HG02943 (cell line): ENCODE measurements at regions not wholly inside any gene's neighbourhood (a gene's known extent, or its start where the extent isn't known, plus 50 kb on each side); places are given as distances from the start of the nearest gene placed in this dataset.

ENCODE experiments used
- ATAC-seq: cut with Tn5 transposase; IDR thresholded peaks from one replicate; pipeline ENCODE4 v1.9.1; 2021; ENCODE audit warnings: mild to moderate bottlenecking, low read depth, moderate library complexity; ENCODE audit not compliant: unreplicated experiment

DNA sequence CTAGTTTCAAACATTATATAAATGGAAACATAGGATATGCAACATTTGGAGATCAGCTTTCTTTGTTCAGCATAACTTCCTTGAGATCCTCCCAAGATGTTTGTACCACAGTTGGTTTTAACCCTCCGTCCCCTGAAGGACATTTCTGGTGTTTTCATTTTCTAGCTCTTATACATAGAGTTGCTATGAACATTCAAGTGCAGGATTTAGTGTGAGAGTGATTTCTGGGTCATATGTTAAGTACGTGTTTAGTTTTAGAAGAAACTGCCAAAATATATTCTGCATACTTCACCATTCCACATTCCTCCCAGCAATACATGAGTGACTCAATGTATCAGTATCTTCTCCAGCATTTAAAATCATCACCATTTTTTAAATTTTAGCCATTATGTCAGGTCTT lies 588.7 kb upstream of the PFKP start:
- ATAC-seq, result no peak

DNA sequence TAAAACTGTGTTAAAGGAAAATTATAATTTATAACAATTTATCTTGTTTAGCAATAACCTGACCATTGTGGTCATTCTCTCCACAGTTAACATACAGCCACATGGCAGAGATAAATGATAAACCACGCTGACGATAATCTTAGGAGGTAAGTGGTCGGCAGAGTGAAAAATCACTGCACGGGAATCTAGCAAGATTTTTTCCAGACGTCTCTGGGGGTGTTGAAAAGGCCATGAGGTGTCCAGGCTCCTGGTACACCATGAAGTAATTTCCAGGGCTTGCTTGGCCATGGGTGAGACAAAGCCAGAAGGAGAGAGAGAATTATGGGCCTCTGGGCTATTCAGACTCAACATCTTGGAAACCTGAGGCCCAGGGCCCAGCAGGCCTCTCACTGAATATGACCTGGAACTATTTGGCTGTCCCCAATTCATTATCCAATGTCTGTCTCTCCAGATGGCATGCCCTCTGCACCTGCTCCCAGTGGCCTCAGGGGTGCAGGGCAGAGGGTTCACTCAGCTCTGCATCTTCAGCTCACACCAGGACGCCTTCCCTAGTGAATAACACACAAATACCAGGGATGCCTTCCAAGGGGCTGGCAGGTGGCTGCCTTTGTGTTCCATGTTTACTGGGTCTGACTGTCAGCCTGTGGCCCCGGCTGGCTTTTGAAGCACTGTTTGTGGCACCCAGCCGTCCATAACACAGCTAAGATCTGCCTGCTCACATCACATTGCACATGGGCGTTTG lies 590.4 kb upstream of the PFKP start:
- ATAC-seq, result no peak

- ATAC-seq, result no peak
These were observed 591.0 kb upstream of the PFKP start for GRCh38 chr10:2476218-2476811.

- no peak for ATAC-seq
These were observed 591.6 kb upstream of the PFKP start for GRCh38 chr10:2475711-2476217.

DNA sequence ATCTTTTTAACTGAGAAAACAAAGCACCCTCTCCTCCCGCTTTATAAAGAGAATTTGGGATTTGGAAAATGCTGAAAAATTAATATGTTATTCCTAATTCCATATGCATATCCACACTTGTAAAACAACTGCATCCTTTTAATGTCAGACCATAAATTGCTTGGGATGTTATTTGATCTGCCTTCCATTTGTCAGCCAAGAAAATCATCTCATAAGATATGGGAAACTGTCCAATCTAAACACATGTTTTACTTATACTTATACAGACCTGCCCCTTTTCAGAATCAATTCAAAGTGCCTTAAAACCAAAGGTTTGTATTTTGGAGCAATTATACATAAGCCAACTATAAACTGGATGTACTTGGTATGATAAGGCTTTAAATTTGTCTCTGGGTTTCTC lies 595.5 kb upstream of the PFKP start:
- no peak for ATAC-seq

DNA sequence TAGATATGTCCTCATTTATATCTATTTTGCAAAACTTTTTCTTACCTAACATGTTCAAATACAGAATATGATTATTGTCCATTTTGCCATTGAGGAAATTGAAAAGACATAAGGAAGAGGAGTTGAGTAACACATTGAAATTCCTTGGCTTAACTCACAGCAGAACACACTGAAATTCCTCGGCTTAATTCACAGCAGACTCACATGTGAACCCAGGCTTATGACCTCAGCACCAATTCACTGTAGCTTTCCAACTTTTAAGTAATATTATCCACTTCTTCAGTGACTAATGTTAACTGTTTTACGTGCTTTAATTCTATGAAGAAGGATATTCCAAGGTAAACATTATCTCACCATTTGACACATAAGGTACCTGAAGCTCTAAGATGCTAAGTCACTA lies 597.5 kb upstream of the PFKP start:
- no peak for ATAC-seq

- ATAC-seq, result no peak
These were observed 602.9 kb upstream of the PFKP start for GRCh38 chr10:2464483-2464882.

DNA sequence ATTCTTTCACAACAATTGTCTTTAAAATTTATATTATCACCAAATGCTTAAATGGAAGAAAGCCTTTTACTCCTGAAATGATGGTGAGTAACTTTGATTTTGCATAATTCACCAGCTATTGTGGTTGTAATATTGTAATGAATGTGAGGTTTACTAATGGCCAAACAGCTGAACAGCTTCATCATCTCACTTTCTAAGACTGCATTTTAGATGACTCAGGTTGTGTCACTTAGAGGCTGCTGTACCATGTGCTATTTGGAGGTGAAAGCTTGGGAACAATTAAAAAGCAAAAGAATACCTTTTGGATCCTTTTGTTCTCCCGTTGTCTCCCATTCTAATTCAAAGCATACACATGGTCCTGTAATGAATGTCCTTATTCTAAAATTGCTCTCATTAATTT lies 604.0 kb upstream of the PFKP start:
- no peak for ATAC-seq

DNA sequence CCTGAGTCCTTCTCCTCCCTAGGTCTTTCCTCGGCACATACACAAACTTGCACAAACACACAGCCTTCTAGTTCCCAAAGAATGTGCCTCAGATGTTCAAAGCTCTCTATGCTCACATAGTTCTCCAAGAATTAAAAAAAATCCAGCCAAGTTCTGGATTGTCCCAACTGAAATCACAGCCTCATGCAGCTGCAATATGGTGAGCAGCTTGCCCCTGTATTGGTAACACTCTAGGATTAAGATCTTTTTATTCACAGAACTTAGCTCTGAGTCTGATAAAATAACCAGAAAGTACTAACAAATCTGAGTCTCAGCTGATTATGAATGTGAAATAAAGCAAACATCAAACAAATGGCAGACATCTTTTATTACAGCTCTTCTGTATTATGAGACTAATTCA lies 604.8 kb upstream of the PFKP start:
- no peak for ATAC-seq

- ATAC-seq, result no peak
These were observed 606.5 kb upstream of the PFKP start for GRCh38 chr10:2460812-2461211.

- ATAC-seq, result no peak
These were observed 607.6 kb upstream of the PFKP start for GRCh38 chr10:2459713-2460112.

GRCh38 chr10:2456834-2457233 lies 610.5 kb upstream of the PFKP start:
- ATAC-seq, result no peak

DNA sequence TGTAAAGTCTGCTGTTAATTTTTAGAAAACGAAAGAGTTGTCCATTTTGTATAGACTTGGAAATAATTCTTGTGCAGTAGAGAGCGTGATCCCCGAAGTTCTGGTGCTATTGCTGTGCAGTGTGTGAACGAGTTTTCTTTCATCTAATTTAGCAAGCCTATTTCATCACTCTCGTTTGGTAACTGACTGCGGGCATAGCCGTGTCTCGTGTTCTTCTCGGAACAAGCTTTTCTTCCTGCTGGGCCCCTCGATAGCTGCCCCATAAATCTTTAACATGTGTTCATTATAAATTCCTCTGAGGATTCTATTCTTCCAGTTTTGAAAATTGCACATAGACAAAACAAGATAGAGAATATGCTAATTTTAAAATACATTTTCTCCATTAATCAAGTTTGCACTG lies 622.0 kb upstream of the PFKP start:
- ATAC-seq, result no peak

- no peak for ATAC-seq
These were observed 627.4 kb upstream of the PFKP start for GRCh38 chr10:2439983-2440382.

DNA sequence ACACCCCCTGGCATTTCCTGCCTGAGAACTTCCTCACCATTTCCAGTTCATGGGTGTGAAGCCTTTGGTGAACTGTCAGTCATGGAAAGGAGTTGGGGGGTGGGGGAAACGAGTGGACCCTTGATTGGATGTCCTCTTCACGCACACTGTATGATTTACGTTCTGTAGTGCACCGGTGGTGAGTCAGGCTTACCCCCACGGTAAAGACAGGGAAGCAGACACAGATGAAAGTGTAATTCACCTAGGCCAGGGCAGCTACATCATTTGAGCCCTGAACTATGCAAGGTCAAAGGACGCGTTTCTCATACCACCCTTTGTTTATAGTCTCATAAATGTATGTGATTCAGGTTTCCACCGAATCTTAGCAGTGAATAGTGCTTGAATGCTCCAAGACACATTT lies 628.3 kb upstream of the PFKP start:
- ATAC-seq, result no peak

GRCh38 chr10:2438248-2438939 lies 629.0 kb upstream of the PFKP start:
- no peak for ATAC-seq

DNA sequence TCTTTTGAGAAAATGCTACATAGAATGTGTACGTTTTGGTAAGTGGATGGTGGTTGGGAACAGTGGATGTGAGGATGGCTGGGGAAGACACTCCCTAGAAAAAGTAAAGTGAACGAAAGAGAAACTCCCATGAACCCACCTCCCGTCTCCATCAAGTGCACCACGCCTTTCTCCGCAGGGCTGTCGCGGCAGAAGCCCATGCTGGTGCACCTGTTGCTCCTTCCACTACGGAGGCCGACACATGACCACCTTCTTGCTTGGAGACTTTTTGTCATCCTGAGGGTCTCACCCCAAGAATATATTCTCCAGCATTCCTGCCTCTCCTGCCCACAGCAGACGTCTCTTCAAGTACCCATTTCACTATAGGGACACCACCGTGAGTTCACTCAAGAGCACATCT lies 630.4 kb upstream of the PFKP start:
- ATAC-seq, result no peak

DNA sequence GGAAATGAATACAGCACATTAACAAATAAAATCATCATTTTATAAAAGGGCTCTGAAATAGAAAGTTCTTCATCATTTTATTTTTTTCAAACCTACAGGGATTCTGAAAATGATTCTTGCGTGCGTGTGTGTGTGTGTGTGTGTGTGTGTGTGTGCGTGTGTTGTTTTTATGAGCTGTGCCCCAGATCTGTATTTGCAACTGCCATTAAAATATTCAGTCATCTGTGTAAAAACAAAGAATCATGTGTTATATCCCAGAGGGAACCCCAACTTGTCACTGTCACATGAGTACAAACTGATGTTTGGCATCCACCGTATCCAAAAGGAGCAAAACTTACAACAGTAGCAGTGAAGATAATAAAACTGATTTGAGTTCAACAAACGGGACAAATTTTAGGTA lies 635.4 kb upstream of the PFKP start:
- ATAC-seq, result no peak

DNA sequence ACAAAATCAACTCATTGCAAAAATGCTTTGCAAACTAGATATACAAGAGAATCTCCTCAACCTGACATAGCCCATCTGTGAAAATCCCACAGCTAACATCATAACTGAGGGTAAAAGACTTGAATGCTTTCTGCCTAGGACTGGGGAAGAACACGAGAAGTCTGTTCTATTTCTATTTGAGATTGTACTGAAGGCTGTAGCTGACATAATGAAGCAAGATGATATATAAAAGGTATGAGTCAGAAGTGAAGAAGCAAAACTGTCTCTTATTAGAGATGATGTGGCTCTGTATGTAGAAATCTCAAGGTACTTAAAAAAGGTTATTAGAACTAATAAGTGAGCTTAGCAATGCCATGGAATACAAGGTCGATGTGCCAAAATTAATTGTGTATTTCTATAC lies 639.9 kb upstream of the PFKP start:
- no peak for ATAC-seq

- no peak for ATAC-seq
These were observed 642.0 kb upstream of the PFKP start for GRCh38 chr10:2425320-2425719.

- no peak for ATAC-seq
These were observed 652.8 kb upstream of the PFKP start for GRCh38 chr10:2414562-2414961.

DNA sequence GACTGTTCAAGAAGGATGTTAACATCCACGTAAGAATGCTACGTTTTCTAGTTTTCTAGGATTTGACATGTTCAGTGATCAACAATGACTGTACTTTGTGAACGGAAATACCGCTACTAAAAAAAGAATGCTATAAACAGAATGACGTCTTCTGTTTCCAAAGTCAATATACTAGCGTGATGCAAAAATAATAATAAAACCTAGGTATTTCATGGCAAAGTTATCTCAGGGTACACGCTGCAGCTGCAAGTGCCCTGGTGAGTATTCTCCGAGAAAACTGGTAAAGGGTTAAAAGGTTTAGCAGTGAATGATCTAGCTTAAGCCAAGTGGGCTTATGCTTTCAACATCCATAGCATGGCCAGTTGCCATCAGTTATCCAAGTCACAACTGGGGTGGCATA lies 653.3 kb upstream of the PFKP start:
- ATAC-seq, result no peak
